ENCODE measurements at regions not wholly inside any gene's neighbourhood (a gene's known extent, or its start where the extent isn't known, plus 50 kb on each side); places are given as distances from the start of the nearest gene placed in this dataset.

DNA sequence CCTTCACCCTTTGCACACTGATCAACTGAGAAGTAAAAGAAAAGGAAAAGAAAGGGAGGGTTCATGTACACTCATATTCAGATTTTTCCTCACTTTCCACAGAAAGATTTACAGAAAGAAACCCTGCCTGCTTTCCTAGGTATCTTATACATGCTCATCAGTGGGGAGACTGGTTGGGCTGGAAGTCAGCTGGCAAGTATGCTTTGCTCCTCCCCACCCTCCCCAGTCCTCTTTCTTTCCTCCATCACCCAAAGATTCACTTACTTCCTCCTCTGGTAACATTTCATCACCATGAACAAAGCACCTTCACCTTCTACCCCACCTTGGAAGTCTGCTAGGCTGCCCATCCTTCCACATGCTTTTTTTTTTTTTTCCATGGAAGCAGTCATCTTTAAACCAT is 153.2 kb upstream of the NRBF2 start:
- TF ChIP-seq, protein P1, sequence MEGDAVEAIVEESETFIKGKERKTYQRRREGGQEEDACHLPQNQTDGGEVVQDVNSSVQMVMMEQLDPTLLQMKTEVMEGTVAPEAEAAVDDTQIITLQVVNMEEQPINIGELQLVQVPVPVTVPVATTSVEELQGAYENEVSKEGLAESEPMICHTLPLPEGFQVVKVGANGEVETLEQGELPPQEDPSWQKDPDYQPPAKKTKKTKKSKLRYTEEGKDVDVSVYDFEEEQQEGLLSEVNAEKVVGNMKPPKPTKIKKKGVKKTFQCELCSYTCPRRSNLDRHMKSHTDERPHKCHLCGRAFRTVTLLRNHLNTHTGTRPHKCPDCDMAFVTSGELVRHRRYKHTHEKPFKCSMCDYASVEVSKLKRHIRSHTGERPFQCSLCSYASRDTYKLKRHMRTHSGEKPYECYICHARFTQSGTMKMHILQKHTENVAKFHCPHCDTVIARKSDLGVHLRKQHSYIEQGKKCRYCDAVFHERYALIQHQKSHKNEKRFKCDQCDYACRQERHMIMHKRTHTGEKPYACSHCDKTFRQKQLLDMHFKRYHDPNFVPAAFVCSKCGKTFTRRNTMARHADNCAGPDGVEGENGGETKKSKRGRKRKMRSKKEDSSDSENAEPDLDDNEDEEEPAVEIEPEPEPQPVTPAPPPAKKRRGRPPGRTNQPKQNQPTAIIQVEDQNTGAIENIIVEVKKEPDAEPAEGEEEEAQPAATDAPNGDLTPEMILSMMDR (IDR thresholded peaks at IDR 0.05; ENCODE audit: poor library complexity) = no peak
- TF ChIP-seq EZH2 (IDR thresholded peaks at IDR 0.05; ENCODE audit: borderline replicate concordance) = no peak

Measured in hepatocyte (in vitro differentiated cells).